B cell (primary cell): ENCODE measurements at regions not wholly inside any gene's neighbourhood (a gene's known extent, or its start where the extent isn't known, plus 50 kb on each side); places are given as distances from the start of the nearest gene placed in this dataset.

Experiments
- ATAC-seq: fragments of 200-7000 bp; cut with Tn5 transposase; one replicate; pipeline ENCODE4 v1.10.0; 2021; ENCODE audit warnings: low read depth, mild to moderate bottlenecking, moderate number of reproducible peaks, moderate library complexity
- CTCF ChIA-PET: fragments of 350-600 bp; sonication (Branson Sonifier 250); formaldehyde crosslinking; loops from one replicate; lab custom pipeline; 2021; ENCODE audit warnings: antibody characterized with exemption, inconsistent platforms; lab: Charles Lee
- POLR2A ChIA-PET: fragments of 350-600 bp; sonication (Branson Sonifier 250); formaldehyde crosslinking; loops from one replicate; lab custom pipeline; 2021; ENCODE audit warnings: antibody characterized with exemption; lab: Charles Lee
- DNase-seq: peaks from one replicate; pipeline ENCODE4 v3.0.0; 2013
- H2AFZ ChIP-seq: 2 replicates; pipeline ENCODE4 v1.6.1; 2012; ENCODE audit warnings: mild to moderate bottlenecking, low read depth, low read length; ENCODE audit not compliant: insufficient read depth, poor library complexity, severe bottlenecking
- H3K27ac ChIP-seq, 2 donors: 1 replicate in 1 of 2; 2 replicates in 1 of 2; pipeline ENCODE4 v1.5.1; 2012 to 2013; ENCODE audit warnings: low read length in 2 of 2, mild to moderate bottlenecking in 2 of 2, moderate library complexity in 1 of 2
- H3K27me3 ChIP-seq, 4 experiments: fragments of 200-600 bp in 1 of 4; sonication (generic) in 1 of 4; replicated peaks in 1 of 4; 1 replicate in 2 of 4; 2 replicates in 2 of 4; pipeline versions ENCODE4 v1.6.1 to v1.7.0; 2013 to 2016; ENCODE audit warnings: low read length in 3 of 4, mild to moderate bottlenecking in 2 of 4, mixed read lengths in 1 of 4, moderate library complexity in 1 of 4; ENCODE audit not compliant: insufficient read depth in 4 of 4, control insufficient read depth in 3 of 4; ENCODE audit errors: control extremely low read depth in 1 of 4
- H3K36me3 ChIP-seq, 2 experiments: replicated peaks in 1 of 2; 1 replicate in 1 of 2; 2 replicates in 1 of 2; pipeline versions ENCODE4 v1.6.1 to v1.7.1; 2013; ENCODE audit warnings: low read length in 1 of 2; ENCODE audit not compliant: insufficient read depth in 2 of 2, control insufficient read depth in 1 of 2; ENCODE audit errors: control extremely low read depth in 1 of 2, extremely low read depth in 1 of 2
- H3K4me1 ChIP-seq, 2 donors: fragments of 200-600 bp in 1 of 2; sonication (generic) in 1 of 2; 1 replicate in 1 of 2; 2 replicates in 1 of 2; pipeline versions ENCODE4 v1.5.1 to v1.6.1; 2013 to 2017; ENCODE audit warnings: low read length in 2 of 2; ENCODE audit not compliant: control insufficient read depth in 2 of 2, insufficient read depth in 2 of 2
- H3K4me2 ChIP-seq: replicated peaks from 2 replicates; pipeline ENCODE3; 2012; ENCODE audit warnings: mild to moderate bottlenecking, low read depth, low read length; ENCODE audit not compliant: poor library complexity, severe bottlenecking
- H3K4me3 ChIP-seq, 5 experiments: fragments of 200-600 bp in 1 of 5; sonication (generic) in 1 of 5; 1 replicate in 3 of 5; 2 replicates in 2 of 5; pipeline versions ENCODE4 v1.5.1 to v1.7.0; 2011 to 2016; ENCODE audit warnings: low read length in 4 of 5, mild to moderate bottlenecking in 4 of 5, low read depth in 2 of 5, control low read depth in 1 of 5, moderate library complexity in 1 of 5; ENCODE audit not compliant: insufficient read depth in 1 of 5; ENCODE audit errors: control extremely low read depth in 1 of 5, extremely low read depth in 1 of 5
- H3K79me2 ChIP-seq: fragments of 200-600 bp; sonication (generic); one replicate; pipeline ENCODE4 v1.6.0; 2016; ENCODE audit warnings: low read length; ENCODE audit not compliant: control insufficient read depth, insufficient read depth
- H3K9ac ChIP-seq: fragments of 200-600 bp; sonication (generic); 2 replicates; pipeline ENCODE4 v1.6.1; 2017; ENCODE audit warnings: mild to moderate bottlenecking, low read length, moderate library complexity
- H3K9me3 ChIP-seq, 3 donors: one replicate each; pipeline versions ENCODE4 v1.6.1 to v1.7.1; 2013; ENCODE audit warnings: low read length in 2 of 3; ENCODE audit not compliant: control insufficient read depth in 2 of 3, insufficient read depth in 1 of 3; ENCODE audit errors: control extremely low read depth in 1 of 3
- H4K20me1 ChIP-seq: 2 replicates; pipeline ENCODE4 v1.6.0; 2012; ENCODE audit warnings: mild to moderate bottlenecking, low read length; ENCODE audit not compliant: insufficient read depth, control insufficient read depth, poor library complexity, severe bottlenecking
- H3K27ac Mint-ChIP-seq: one replicate; pipeline ENCODE4 v1.8.0; 2021; ENCODE audit warnings: mixed read lengths
- H3K27me3 Mint-ChIP-seq: one replicate; pipeline ENCODE4 v1.8.0; 2021; ENCODE audit warnings: mixed read lengths
- H3K4me1 Mint-ChIP-seq: one replicate; pipeline ENCODE4 v1.8.0; 2021; ENCODE audit warnings: mixed read lengths
- H3K4me3 Mint-ChIP-seq: one replicate; pipeline ENCODE4 v1.8.0; 2021; ENCODE audit warnings: mixed read lengths
- H3K9me3 Mint-ChIP-seq: one replicate; pipeline ENCODE4 v1.8.0; 2022; ENCODE audit warnings: mixed read lengths; ENCODE audit not compliant: insufficient read depth
- CTCF ChIP-seq: fragments of 200-600 bp; IDR thresholded peaks from one replicate; pipeline ENCODE4 v1.8.0; 2022; ENCODE audit warnings: antibody characterized with exemption, mild to moderate bottlenecking
- EZH2 ChIP-seq: IDR thresholded peaks from 2 replicates; pipeline ENCODE4 v1.6.1; 2012; ENCODE audit warnings: borderline replicate concordance, low read depth, mild to moderate bottlenecking, moderate library complexity, low read length; ENCODE audit not compliant: insufficient read depth, poor library complexity, severe bottlenecking
- WGBS: methylation state at CpG from one replicate; pipeline ENCODE4 v1.1.5; 2013; ENCODE audit warnings: missing lambda C conversion rate; ENCODE audit not compliant: insufficient coverage; 5-methylcytosine and 5-hydroxymethylcytosine counted together
- intact Hi-C: fragments of 100-400 bp; cut with micrococcal nuclease; formaldehyde crosslinking; loops from one replicate; pipeline ENCODE4 v1.10.0; 2022

GRCh38 chr10:128386816-128387604, 260.8 kb upstream of the MKI67 start:
- DNase-seq (no peak), ATAC-seq (no peak)
- Histone ChIP-seq H3K4me1 (no peaks in the 10 kb centered on the region), H4K20me1 (no peaks in the 10 kb centered on the region), H3K36me3 (no peaks in the 10 kb centered on the region), H3K4me2 (no peak overlapping the region), H2AFZ (no peak overlapping the region), H3K4me3 (no peak overlapping the region), H3K9ac (no peak overlapping the region), H3K9me3 (peaks cover 0 to 6% (median 0%) of the 10 kb centered on the region in 3 donors), H3K79me2 (no peaks in the 10 kb centered on the region), H3K27me3 (no peaks in the 10 kb centered on the region), H3K27ac (no peak overlapping the region)
- Mint-ChIP-seq H3K4me3 (no peak overlapping the region), H3K27me3 (peaks cover 3% of the 10 kb centered on the region), H3K4me1 (no peaks in the 10 kb centered on the region), H3K9me3 (no peaks in the 10 kb centered on the region), H3K27ac (no peak overlapping the region)
- ChIA-PET CTCF (no interaction called here), POLR2A (no interaction called here)
- TF ChIP-seq CTCF (no peak), EZH2 (no peak)
- intact Hi-C loops: no loop called here
- WGBS: 92% methylated on average over 24 of the region's 24 CpGs

- Histone ChIP-seq H3K4me2 (no peak overlapping the region), H3K27ac (no peak overlapping the region), H3K4me3 (no peak overlapping the region), H2AFZ (no peak overlapping the region), H3K36me3 (no peaks in the 10 kb centered on the region), H3K9ac (no peak overlapping the region), H3K79me2 (no peaks in the 10 kb centered on the region), H4K20me1 (no peaks in the 10 kb centered on the region), H3K4me1 (no peaks in the 10 kb centered on the region), H3K9me3 (no peaks in the 10 kb centered on the region), H3K27me3 (no peaks in the 10 kb centered on the region)
- ATAC-seq (no peak), DNase-seq (no peak)
- H3K4me1 Mint-ChIP-seq: no peaks in the 10 kb centered on the region
- TF ChIP-seq EZH2: no peak
- no peak for TF ChIP-seq CTCF
- ChIA-PET CTCF (no interaction called here), POLR2A (no interaction called here)
- no peaks in the 10 kb centered on the region for H3K9me3 Mint-ChIP-seq
- peaks cover 3% of the 10 kb centered on the region for H3K27me3 Mint-ChIP-seq
- intact Hi-C loops: no loop called here
- WGBS: 50% methylated on average over 2 of the region's 5 CpGs
- no peak overlapping the region for H3K27ac Mint-ChIP-seq
- no peak overlapping the region for H3K4me3 Mint-ChIP-seq
These were observed 264.4 kb upstream of the MKI67 start for GRCh38 chr10:128390596-128390995.
